Esophagus muscularis mucosa (tissue), 4 donors: ENCODE measurements at regions not wholly inside any gene's neighbourhood (a gene's known extent, or its start where the extent isn't known, plus 50 kb on each side); places are given as distances from the start of the nearest gene placed in this dataset.

Source experiments
- DNase-seq: peaks from one replicate; pipeline ENCODE4 v3.0.0-alpha.2; 2017; ENCODE audit errors: extremely low spot score
- H3K27ac ChIP-seq, 4 donors: fragments of 200-600 bp; sonication (generic); replicated peaks in 1 of 4; 1 replicate in 3 of 4; 2 replicates in 1 of 4; pipeline ENCODE4 v1.5.1; 2016 to 2019; ENCODE audit warnings: mild to moderate bottlenecking in 1 of 4
- H3K27me3 ChIP-seq, 4 donors: fragments of 200-600 bp; sonication (generic); one replicate each; pipeline versions ENCODE4 v1.5.1 to v1.6.0; 2016 to 2019
- H3K36me3 ChIP-seq, 4 donors: fragments of 200-600 bp; sonication (generic); one replicate each; pipeline ENCODE4 v1.5.1; 2016 to 2019
- H3K4me1 ChIP-seq, 4 donors: fragments of 200-600 bp; sonication (generic); one replicate each; pipeline ENCODE4 v1.5.1; 2016 to 2019
- H3K4me3 ChIP-seq, 4 donors: fragments of 200-600 bp; sonication (generic); 1 replicate in 2 of 4; 2 replicates in 2 of 4; pipeline ENCODE4 v1.5.1; 2016 to 2019; ENCODE audit warnings: mild to moderate bottlenecking in 4 of 4, moderate library complexity in 1 of 4
- H3K9me3 ChIP-seq, 4 donors: fragments of 200-600 bp; sonication (generic); 1 replicate in 3 of 4; 2 replicates in 1 of 4; pipeline ENCODE4 v1.5.1; 2016 to 2019
- CTCF ChIP-seq, 3 experiments: fragments of 200-600 bp in 2 of 3; fragments of 450-650 bp in 1 of 3; sonication (generic) in 2 of 3; IDR thresholded peaks; one replicate each; pipeline ENCODE4 v1.5.1; 2017 to 2019; ENCODE audit warnings: antibody characterized with exemption in 3 of 3, mild to moderate bottlenecking in 2 of 3, moderate library complexity in 1 of 3
- EP300 ChIP-seq: sonication (generic); formaldehyde crosslinking; IDR thresholded peaks from one replicate; pipeline ENCODE4 v1.6.1; 2017; ENCODE audit warnings: antibody characterized with exemption
- POLR2A ChIP-seq: fragments of 450-650 bp; IDR thresholded peaks from one replicate; pipeline ENCODE4 v1.6.1; 2017; ENCODE audit warnings: antibody characterized with exemption, moderate library complexity, mild to moderate bottlenecking, low read depth
- POLR2AphosphoS5 ChIP-seq, 2 donors: sonication (generic); formaldehyde crosslinking; IDR thresholded peaks; one replicate each; pipeline ENCODE4 v1.6.1; 2017; ENCODE audit warnings: antibody characterized with exemption in 2 of 2
- WGBS: methylation state at CpG from one replicate; pipeline ENCODE4 v1.1.5; 2018; 5-methylcytosine and 5-hydroxymethylcytosine counted together
- intact Hi-C: fragments of 100-400 bp; cut with DNase I; formaldehyde crosslinking; loops from one replicate; pipeline ENCODE4 v1.15.1; 2023

DNA sequence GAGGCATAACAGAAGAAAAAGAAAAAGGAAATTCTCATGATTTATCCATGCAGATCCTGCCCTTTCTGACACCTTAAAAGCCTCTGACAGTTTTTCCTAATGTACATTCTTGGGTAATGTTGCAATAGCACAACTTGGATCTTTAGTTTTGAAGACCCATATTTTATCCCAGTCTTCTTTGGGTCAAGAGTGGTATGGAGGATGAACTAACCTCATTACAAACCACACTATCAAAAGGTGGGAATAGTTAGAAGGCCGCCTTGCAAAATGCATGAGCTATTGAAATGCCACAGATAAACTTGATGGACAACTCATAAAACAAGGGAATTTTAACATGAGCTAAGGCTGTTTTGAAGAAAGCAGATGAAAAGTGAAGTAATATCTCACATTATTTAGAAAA, 1479.8 kb upstream of the ACVR2A start:
- no peaks in the 10 kb centered on the region for H3K9me3 ChIP-seq
- DNase-seq = no peak
- no peaks in the 10 kb centered on the region for H3K36me3 ChIP-seq
- intact Hi-C loops = no loop called here
- TF ChIP-seq EP300 (no peak), POLR2AphosphoS5 (IDR thresholded peaks at IDR 0.05) (no peak), CTCF (IDR thresholded peaks at IDR 0.05) (no peak), POLR2A (no peak)
- H3K27ac ChIP-seq = no peak overlapping the region
- WGBS = 88% methylated on average over 1 of the region's 1 CpG
- no peak overlapping the region for H3K4me3 ChIP-seq
- H3K4me1 ChIP-seq = peaks cover 0 to 4% (median 0%) of the 10 kb centered on the region in 4 donors
- H3K27me3 ChIP-seq = no peaks in the 10 kb centered on the region

- H3K27ac ChIP-seq = no peak overlapping the region
- peaks cover 0 to 4% (median 0%) of the 10 kb centered on the region in 4 donors for H3K4me1 ChIP-seq
- TF ChIP-seq POLR2A = no peak
- TF ChIP-seq EP300 = no peak
- no peak for TF ChIP-seq POLR2AphosphoS5 (IDR thresholded peaks at IDR 0.05)
- TF ChIP-seq CTCF (IDR thresholded peaks at IDR 0.05) = no peak
Measured at GRCh38 chr2:146363731-146364130, 1481.1 kb upstream of the ACVR2A start.

GRCh38 chr2:146351689-146352088, 1493.1 kb upstream of the ACVR2A start:
- Histone ChIP-seq H3K36me3 (no peaks in the 10 kb centered on the region), H3K27ac (no peak overlapping the region), H3K27me3 (no peaks in the 10 kb centered on the region), H3K4me1 (no peaks in the 10 kb centered on the region), H3K4me3 (no peak overlapping the region), H3K9me3 (no peaks in the 10 kb centered on the region)
- TF ChIP-seq CTCF (IDR thresholded peaks at IDR 0.05) (no peak), EP300 (no peak), POLR2AphosphoS5 (IDR thresholded peaks at IDR 0.05) (no peak), POLR2A (no peak)
- intact Hi-C loops = no loop called here
- no peak for DNase-seq

More at GRCh38 chr2:146363731-146364130, 1481.1 kb upstream of the ACVR2A start:
- Histone ChIP-seq H3K4me3 (no peak overlapping the region), H3K27me3 (no peaks in the 10 kb centered on the region), H3K9me3 (no peaks in the 10 kb centered on the region), H3K36me3 (no peaks in the 10 kb centered on the region)
- no peak for DNase-seq
- 63% methylated on average over 1 of the region's 1 CpG for WGBS
- intact Hi-C loops = no loop called here

DNA sequence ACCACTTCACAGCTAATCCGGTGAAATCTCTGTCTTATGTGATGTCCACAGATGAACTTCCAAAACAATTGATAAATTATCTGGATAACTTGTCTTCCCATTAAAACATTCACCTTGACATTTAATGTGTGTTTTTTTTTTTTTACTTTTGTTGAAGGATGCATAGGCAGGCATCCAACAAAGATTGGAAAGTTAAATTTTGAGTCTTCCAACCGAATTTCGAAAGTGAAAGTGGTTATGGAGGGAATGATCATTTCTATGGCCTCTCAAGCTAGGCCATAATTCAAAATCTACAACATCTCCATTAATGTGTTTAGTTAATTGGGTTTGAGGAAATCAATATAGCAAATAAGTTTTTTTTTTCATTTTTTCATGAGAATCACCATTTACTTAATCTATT, 1495.5 kb upstream of the ACVR2A start:
- no peaks in the 10 kb centered on the region for H3K9me3 ChIP-seq
- intact Hi-C loops = no loop called here
- TF ChIP-seq CTCF (IDR thresholded peaks at IDR 0.05) = no peak
- TF ChIP-seq POLR2A = no peak
- no peak for TF ChIP-seq EP300
- no peak for TF ChIP-seq POLR2AphosphoS5 (IDR thresholded peaks at IDR 0.05)
- H3K27ac ChIP-seq = no peak overlapping the region
- no peaks in the 10 kb centered on the region for H3K4me1 ChIP-seq
- no peak overlapping the region for H3K4me3 ChIP-seq
- no peak for DNase-seq
- no peaks in the 10 kb centered on the region for H3K27me3 ChIP-seq
- H3K36me3 ChIP-seq = no peaks in the 10 kb centered on the region
- WGBS = 90% methylated on average over 3 of the region's 3 CpGs

- H3K4me1 ChIP-seq = no peaks in the 10 kb centered on the region
- no peak overlapping the region for H3K27ac ChIP-seq
- H3K9me3 ChIP-seq = no peaks in the 10 kb centered on the region
- DNase-seq = no peak
- no peak overlapping the region for H3K4me3 ChIP-seq
- no peaks in the 10 kb centered on the region for H3K27me3 ChIP-seq
- 95% methylated on average over 2 of the region's 2 CpGs for WGBS
- intact Hi-C loops = no loop called here
- no peaks in the 10 kb centered on the region for H3K36me3 ChIP-seq
- TF ChIP-seq CTCF (IDR thresholded peaks at IDR 0.05) (no peak), POLR2A (no peak), EP300 (no peak), POLR2AphosphoS5 (IDR thresholded peaks at IDR 0.05) (no peak)
Measured at GRCh38 chr2:146324951-146325350, 1519.9 kb upstream of the ACVR2A start.
